ENCODE measurements at regions not wholly inside any gene's neighbourhood (a gene's known extent, or its start where the extent isn't known, plus 50 kb on each side); places are given as distances from the start of the nearest gene placed in this dataset.

GRCh38 chr5:118687661-118688621 lies 300.4 kb downstream of the DTWD2 start:
- DNase-seq = no peak

GRCh38 chr5:118687100-118687499 lies 301.2 kb downstream of the DTWD2 start:
- DNase-seq = no peak

- no peak for DNase-seq
Measured at GRCh38 chr5:118681655-118682054, 306.7 kb downstream of the DTWD2 start.

GRCh38 chr5:118679264-118679940 lies 308.9 kb downstream of the DTWD2 start:
- no peak for DNase-seq

GRCh38 chr5:118678746-118679145 lies 309.6 kb downstream of the DTWD2 start:
- DNase-seq = no peak

GRCh38 chr5:118675247-118675646 lies 313.1 kb downstream of the DTWD2 start:
- DNase-seq = no peak

GRCh38 chr5:118657576-118657975 lies 330.8 kb downstream of the DTWD2 start:
- no peak for DNase-seq

- no peak for DNase-seq
Measured at GRCh38 chr5:118653872-118654271, 334.5 kb downstream of the DTWD2 start.

- no peak for DNase-seq
Measured at GRCh38 chr5:118653183-118653582, 335.2 kb downstream of the DTWD2 start.

- DNase-seq = no peak
Measured at GRCh38 chr5:118651002-118651401, 337.3 kb downstream of the DTWD2 start.

- DNase-seq = no peak
Measured at GRCh38 chr5:118647587-118647986, 340.8 kb downstream of the DTWD2 start.

- no peak for DNase-seq
Measured at GRCh38 chr5:118646917-118647316, 341.4 kb downstream of the DTWD2 start.

- DNase-seq = no peak
Measured at GRCh38 chr5:118637947-118638670, 350.2 kb downstream of the DTWD2 start.

- DNase-seq = no peak
Measured at GRCh38 chr5:118628660-118629354, 359.5 kb downstream of the DTWD2 start.

GRCh38 chr5:118620233-118620632 lies 368.1 kb downstream of the DTWD2 start:
- no peak for DNase-seq

- no peak for DNase-seq
Measured at GRCh38 chr5:118619823-118620222, 368.5 kb downstream of the DTWD2 start.

- DNase-seq = no peak
Measured at GRCh38 chr5:118616281-118616680, 372.1 kb downstream of the DTWD2 start.

GRCh38 chr5:118614731-118615456 lies 373.5 kb downstream of the DTWD2 start:
- no peak for DNase-seq

- DNase-seq = peak in 1 of 2 experiments; percentile 1
Measured at GRCh38 chr5:118611332-118611945, 376.9 kb downstream of the DTWD2 start.

- DNase-seq = no peak
Measured at GRCh38 chr5:118606940-118607339, 381.4 kb downstream of the DTWD2 start.

GRCh38 chr5:118605761-118606160 lies 382.6 kb downstream of the DTWD2 start:
- DNase-seq = no peak

GRCh38 chr5:118604106-118604505 lies 384.2 kb downstream of the DTWD2 start:
- no peak for DNase-seq
